ENCODE measurements at regions not wholly inside any gene's neighbourhood (a gene's known extent, or its start where the extent isn't known, plus 50 kb on each side); places are given as distances from the start of the nearest gene placed in this dataset.

DNA sequence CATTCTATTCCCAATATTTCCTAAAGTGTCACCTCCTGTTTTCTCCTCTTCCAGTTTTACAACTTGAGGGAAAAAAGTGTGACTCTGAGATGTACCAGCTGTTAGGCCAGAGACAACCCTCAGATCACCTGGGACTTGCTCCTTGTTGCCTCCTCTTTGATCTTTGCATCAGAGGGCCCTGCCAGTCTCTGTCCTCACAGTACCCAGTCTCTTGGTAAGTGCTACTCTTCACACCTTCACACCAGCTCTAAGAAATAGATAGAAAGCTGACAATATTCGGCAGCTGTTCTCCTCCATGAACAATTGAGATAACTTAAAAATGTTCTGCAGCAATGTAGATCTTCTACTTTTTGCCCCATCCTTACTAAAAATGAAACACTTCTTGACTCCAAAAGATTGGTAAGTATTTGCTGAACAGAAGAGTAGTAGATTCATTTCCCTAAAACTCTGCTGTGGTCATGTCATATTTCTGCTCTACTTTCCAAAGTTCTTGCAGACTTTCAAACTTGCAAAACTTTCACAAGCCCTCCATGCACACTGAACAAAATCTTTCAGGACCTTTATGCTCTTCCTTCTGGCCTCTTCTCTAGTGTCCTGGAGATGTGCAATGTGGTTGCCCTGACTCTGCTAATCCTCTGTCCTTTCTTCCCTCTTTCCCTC is 188.6 kb downstream of the SNX18 start:
- DNase-seq (ENCODE audit: low read depth, low spot score) (no peak), FAIRE-seq (no peak)
- Histone ChIP-seq H3K79me2 (ENCODE audit: control insufficient read depth, insufficient read depth, low read length) (no peaks in the 10 kb centered on the region), H3K27me3 (ENCODE audit: control insufficient read depth, extremely low read depth, insufficient read depth, low read length) (no peaks in the 10 kb centered on the region), H3K4me2 (ENCODE audit: control insufficient read depth, extremely low read depth, insufficient read depth, low read depth, low read length) (no peak overlapping the region), H3K27ac (ENCODE audit: control insufficient read depth, insufficient read depth, low read length) (no peak overlapping the region), H3K36me3 (ENCODE audit: control insufficient read depth in 2 of 2, extremely low read depth in 1 of 2, insufficient read depth in 2 of 2, low read length in 2 of 2) (no peaks in the 10 kb centered on the region), H3K9me3 (ENCODE audit: control insufficient read depth, low read depth, low read length) (no peaks in the 10 kb centered on the region), H3K9ac (ENCODE audit: control insufficient read depth, extremely low read depth, insufficient read depth, low read length) (no peak overlapping the region), H2AFZ (ENCODE audit: control insufficient read depth, low read length) (no peak overlapping the region), H3K4me3 (ENCODE audit: control insufficient read depth in 2 of 3, extremely low read depth in 1 of 3, insufficient read depth in 2 of 3, low read depth in 1 of 3, low read length in 3 of 3) (no peak overlapping the region), H3K9me1 (ENCODE audit: control insufficient read depth, extremely low read depth, insufficient read depth, low read length) (no peaks in the 10 kb centered on the region), H4K20me1 (ENCODE audit: control insufficient read depth, extremely low read depth, insufficient read depth, low read length) (no peaks in the 10 kb centered on the region), H3K4me1 (ENCODE audit: control insufficient read depth, extremely low read depth, insufficient read depth, low read length) (peaks cover 5% of the 10 kb centered on the region)
- TF ChIP-seq CTCF (optimal IDR thresholded peaks at IDR 0.05 in 1 of 3, IDR thresholded peaks at IDR 0.05 in 1 of 3, conservative IDR thresholded peaks at IDR 0.05 in 1 of 3; ENCODE audit: extremely low read depth in 1 of 3, insufficient read depth in 2 of 3, low read length in 3 of 3), result no peak
- TF ChIP-seq EZH2 (IDR thresholded peaks at IDR 0.05; ENCODE audit: low read length), result no peak
- dilution Hi-C loops (cut with MboI; ENCODE audit: extremely low pct_ligation_motif_present, low sequenced_read_pairs), result no loop called here

GRCh38 chr5:54704825-54705224 is 187.3 kb downstream of the SNX18 start:
- peaks cover 10% of the 10 kb centered on the region for H3K4me1 ChIP-seq (ENCODE audit: control insufficient read depth, extremely low read depth, insufficient read depth, low read length)
- no peak overlapping the region for H3K9ac ChIP-seq (ENCODE audit: control insufficient read depth, extremely low read depth, insufficient read depth, low read length)
- TF ChIP-seq CTCF (optimal IDR thresholded peaks at IDR 0.05 in 1 of 3, IDR thresholded peaks at IDR 0.05 in 1 of 3, conservative IDR thresholded peaks at IDR 0.05 in 1 of 3; ENCODE audit: extremely low read depth in 1 of 3, insufficient read depth in 2 of 3, low read length in 3 of 3), result no peak
- no peak overlapping the region for H3K4me3 ChIP-seq (ENCODE audit: control insufficient read depth in 2 of 3, extremely low read depth in 1 of 3, insufficient read depth in 2 of 3, low read depth in 1 of 3, low read length in 3 of 3)
- H3K79me2 ChIP-seq (ENCODE audit: control insufficient read depth, insufficient read depth, low read length), result no peaks in the 10 kb centered on the region
- dilution Hi-C loops (cut with MboI; ENCODE audit: extremely low pct_ligation_motif_present, low sequenced_read_pairs), result no loop called here
- no peak for FAIRE-seq
- H3K36me3 ChIP-seq (ENCODE audit: control insufficient read depth in 2 of 2, extremely low read depth in 1 of 2, insufficient read depth in 2 of 2, low read length in 2 of 2), result no peaks in the 10 kb centered on the region
- H3K9me3 ChIP-seq (ENCODE audit: control insufficient read depth, low read depth, low read length), result no peaks in the 10 kb centered on the region
- no peak overlapping the region for H3K4me2 ChIP-seq (ENCODE audit: control insufficient read depth, extremely low read depth, insufficient read depth, low read depth, low read length)
- no peaks in the 10 kb centered on the region for H4K20me1 ChIP-seq (ENCODE audit: control insufficient read depth, extremely low read depth, insufficient read depth, low read length)
- no peak for DNase-seq (ENCODE audit: low read depth, low spot score)
- H3K27me3 ChIP-seq (ENCODE audit: control insufficient read depth, extremely low read depth, insufficient read depth, low read length), result no peaks in the 10 kb centered on the region
- no peaks in the 10 kb centered on the region for H3K9me1 ChIP-seq (ENCODE audit: control insufficient read depth, extremely low read depth, insufficient read depth, low read length)
- no peak overlapping the region for H2AFZ ChIP-seq (ENCODE audit: control insufficient read depth, low read length)
- no peak overlapping the region for H3K27ac ChIP-seq (ENCODE audit: control insufficient read depth, insufficient read depth, low read length)

Measured in keratinocyte (primary cell).